Liver (tissue), 8 donors: ENCODE measurements at regions not wholly inside any gene's neighbourhood (a gene's known extent, or its start where the extent isn't known, plus 50 kb on each side); places are given as distances from the start of the nearest gene placed in this dataset.

ENCODE experiments used
- DNase-seq: peaks from one replicate; pipeline ENCODE4 v3.0.0-alpha.2; 2017; ENCODE audit warnings: low spot score
- H3K27ac ChIP-seq, 2 donors: one replicate each; pipeline ENCODE4 v1.7.0; 2013; ENCODE audit warnings: inconsistent platforms in 2 of 2, low read length in 2 of 2, control low read depth in 1 of 2, low read depth in 1 of 2, mild to moderate bottlenecking in 1 of 2
- H3K27me3 ChIP-seq, 4 donors: one replicate each; pipeline versions ENCODE4 v1.6.1 to v1.7.0; 2013; ENCODE audit warnings: low read length in 3 of 4, inconsistent platforms in 1 of 4, mild to moderate bottlenecking in 1 of 4, moderate library complexity in 1 of 4; ENCODE audit not compliant: control insufficient read depth in 4 of 4, insufficient read depth in 4 of 4
- H3K36me3 ChIP-seq, 4 donors: one replicate each; pipeline versions ENCODE4 v1.6.1 to v1.7.0; 2013; ENCODE audit warnings: low read length in 3 of 4, mild to moderate bottlenecking in 3 of 4, low read depth in 1 of 4, moderate library complexity in 1 of 4; ENCODE audit not compliant: control insufficient read depth in 4 of 4, insufficient read depth in 3 of 4
- H3K4me1 ChIP-seq, 4 donors: one replicate each; pipeline versions ENCODE4 v1.6.1 to v1.7.0; 2013; ENCODE audit warnings: low read length in 3 of 4, mild to moderate bottlenecking in 3 of 4, moderate library complexity in 1 of 4; ENCODE audit not compliant: control insufficient read depth in 4 of 4, insufficient read depth in 4 of 4
- H3K4me3 ChIP-seq, 3 donors: one replicate each; pipeline versions ENCODE4 v1.6.1 to v1.7.0; 2013; ENCODE audit warnings: low read length in 3 of 3, control low read depth in 1 of 3, low read depth in 1 of 3, mild to moderate bottlenecking in 1 of 3
- H3K9ac ChIP-seq, 2 donors: one replicate each; pipeline ENCODE4 v1.7.0; 2013; ENCODE audit warnings: low read length in 2 of 2, mild to moderate bottlenecking in 2 of 2, moderate library complexity in 2 of 2, control low read depth in 1 of 2, low read depth in 1 of 2
- H3K9me3 ChIP-seq, 4 donors: one replicate each; pipeline versions ENCODE4 v1.6.1 to v1.7.0; 2013; ENCODE audit warnings: low read length in 3 of 4; ENCODE audit not compliant: control insufficient read depth in 4 of 4
- EGR1 ChIP-seq, 2 donors: IDR thresholded peaks; 2 replicates each; pipeline ENCODE4 v1.6.1; 2016 to 2018; ENCODE audit warnings: antibody characterized with exemption in 2 of 2, low read depth in 2 of 2
- FOXA1 ChIP-seq: IDR thresholded peaks from 2 replicates; pipeline ENCODE4 v1.6.1; 2016; ENCODE audit warnings: antibody characterized with exemption
- FOXA2 ChIP-seq: IDR thresholded peaks from 2 replicates; pipeline ENCODE4 v1.6.1; 2016; ENCODE audit warnings: antibody characterized with exemption
- GABPA ChIP-seq, 2 donors: IDR thresholded peaks in 1 of 2; conservative IDR thresholded peaks in 1 of 2; 2 replicates each; pipeline ENCODE4 v1.6.1; 2016; ENCODE audit warnings: antibody characterized with exemption in 2 of 2, mild to moderate bottlenecking in 1 of 2, moderate library complexity in 1 of 2
- HNF4A ChIP-seq, 2 donors: conservative IDR thresholded peaks; 2 replicates each; pipeline ENCODE4 v1.6.1; 2016; ENCODE audit warnings: antibody characterized with exemption in 2 of 2, mild to moderate bottlenecking in 2 of 2
- HNF4G ChIP-seq: IDR thresholded peaks from 2 replicates; pipeline ENCODE4 v1.6.1; 2016; ENCODE audit warnings: antibody characterized with exemption
- JUND ChIP-seq, 2 donors: IDR thresholded peaks; 2 replicates each; pipeline ENCODE4 v1.6.1; 2016; ENCODE audit warnings: antibody characterized with exemption in 2 of 2
- NR2F2 ChIP-seq: IDR thresholded peaks from 2 replicates; pipeline ENCODE4 v1.6.1; 2016; ENCODE audit warnings: antibody characterized with exemption
- RAD21 ChIP-seq, 2 donors: IDR thresholded peaks; 2 replicates each; pipeline ENCODE4 v1.6.1; 2016; ENCODE audit warnings: antibody characterized with exemption in 2 of 2, mild to moderate bottlenecking in 2 of 2
- RXRA ChIP-seq, 2 donors: IDR thresholded peaks; 2 replicates each; pipeline ENCODE4 v1.6.1; 2017 to 2018; ENCODE audit warnings: antibody characterized with exemption in 2 of 2, mild to moderate bottlenecking in 1 of 2
- SP1 ChIP-seq: IDR thresholded peaks from 2 replicates; pipeline ENCODE4 v1.6.1; 2018; ENCODE audit warnings: antibody characterized with exemption, mild to moderate bottlenecking
- TAF1 ChIP-seq: conservative IDR thresholded peaks from 2 replicates; pipeline ENCODE4 v1.6.1; 2016; ENCODE audit warnings: antibody characterized with exemption, mild to moderate bottlenecking
- YY1 ChIP-seq: IDR thresholded peaks from 2 replicates; pipeline ENCODE4 v1.6.1; 2016; ENCODE audit warnings: antibody characterized with exemption, mild to moderate bottlenecking
- WGBS: extraction: QIAGEN DNeasy Blood & Tissue Kit; methylation state at CpG from one replicate; pipeline ENCODE4 v1.1.7; 2013; 5-methylcytosine and 5-hydroxymethylcytosine counted together
- TF ChIP-seq, protein P1 (sequence below): IDR thresholded peaks from 2 replicates; pipeline ENCODE4 v1.6.1; 2016; ENCODE audit warnings: antibody characterized with exemption, mild to moderate bottlenecking
- TF ChIP-seq, protein P2 (sequence below): fragments of 150-350 bp; IDR thresholded peaks from 2 replicates; pipeline ENCODE4 v1.5.1; 2017; ENCODE audit warnings: improper control_type of control experiment, low read depth, low read length; ENCODE audit not compliant: missing input control
- TF ChIP-seq, protein P3 (sequence below): IDR thresholded peaks from 2 replicates; pipeline ENCODE4 v1.6.1; 2016; ENCODE audit warnings: antibody characterized with exemption
- TF ChIP-seq, protein P4 (sequence below): IDR thresholded peaks from 2 replicates; pipeline ENCODE4 v1.6.1; 2016; ENCODE audit warnings: antibody characterized with exemption
- TF ChIP-seq, protein P5 (sequence below): IDR thresholded peaks from 2 replicates; pipeline ENCODE4 v1.6.1; 2016; ENCODE audit warnings: antibody characterized with exemption
- donor health status: healthy.
- donor health status: healthy.
- donor health status: healthy.
- donor health status: healthy.
- donor health status: healthy.

DNA sequence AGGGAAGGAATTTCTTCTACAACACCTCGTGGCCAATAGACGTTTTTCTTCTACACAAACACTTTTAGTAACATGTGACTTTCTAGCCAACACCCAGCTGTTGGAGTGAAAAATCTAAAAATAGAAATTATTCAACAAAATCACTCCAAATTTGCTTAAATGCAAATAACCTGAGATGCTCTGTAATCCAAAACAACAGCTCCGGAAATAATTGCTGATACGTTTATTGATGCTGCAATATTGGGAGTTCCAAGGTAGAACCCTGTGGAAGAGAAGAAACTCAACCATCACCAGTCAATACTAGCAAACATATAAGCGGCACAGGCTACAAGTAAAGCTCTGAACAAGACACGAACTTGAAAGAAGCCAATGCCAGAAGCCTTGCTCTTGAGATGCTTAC is 230.6 kb downstream of the ALDH8A1 start:
- Histone ChIP-seq H3K4me1 (no peaks in the 10 kb centered on the region), H3K36me3 (no peaks in the 10 kb centered on the region), H3K9me3 (no peaks in the 10 kb centered on the region), H3K4me3 (no peak overlapping the region), H3K27ac (peak overlapping the region in 1 of 2 donors; percentile 31), H3K27me3 (no peaks in the 10 kb centered on the region), H3K9ac (no peak overlapping the region)
- WGBS: 77% methylated on average over 6 of the region's 6 CpGs
- TF ChIP-seq NR2F2: no peak
- TF ChIP-seq YY1: no peak
- TF ChIP-seq SP1: no peak
- no peak for TF ChIP-seq HNF4A (conservative IDR thresholded peaks at IDR 0.05)
- TF ChIP-seq, protein P1, sequence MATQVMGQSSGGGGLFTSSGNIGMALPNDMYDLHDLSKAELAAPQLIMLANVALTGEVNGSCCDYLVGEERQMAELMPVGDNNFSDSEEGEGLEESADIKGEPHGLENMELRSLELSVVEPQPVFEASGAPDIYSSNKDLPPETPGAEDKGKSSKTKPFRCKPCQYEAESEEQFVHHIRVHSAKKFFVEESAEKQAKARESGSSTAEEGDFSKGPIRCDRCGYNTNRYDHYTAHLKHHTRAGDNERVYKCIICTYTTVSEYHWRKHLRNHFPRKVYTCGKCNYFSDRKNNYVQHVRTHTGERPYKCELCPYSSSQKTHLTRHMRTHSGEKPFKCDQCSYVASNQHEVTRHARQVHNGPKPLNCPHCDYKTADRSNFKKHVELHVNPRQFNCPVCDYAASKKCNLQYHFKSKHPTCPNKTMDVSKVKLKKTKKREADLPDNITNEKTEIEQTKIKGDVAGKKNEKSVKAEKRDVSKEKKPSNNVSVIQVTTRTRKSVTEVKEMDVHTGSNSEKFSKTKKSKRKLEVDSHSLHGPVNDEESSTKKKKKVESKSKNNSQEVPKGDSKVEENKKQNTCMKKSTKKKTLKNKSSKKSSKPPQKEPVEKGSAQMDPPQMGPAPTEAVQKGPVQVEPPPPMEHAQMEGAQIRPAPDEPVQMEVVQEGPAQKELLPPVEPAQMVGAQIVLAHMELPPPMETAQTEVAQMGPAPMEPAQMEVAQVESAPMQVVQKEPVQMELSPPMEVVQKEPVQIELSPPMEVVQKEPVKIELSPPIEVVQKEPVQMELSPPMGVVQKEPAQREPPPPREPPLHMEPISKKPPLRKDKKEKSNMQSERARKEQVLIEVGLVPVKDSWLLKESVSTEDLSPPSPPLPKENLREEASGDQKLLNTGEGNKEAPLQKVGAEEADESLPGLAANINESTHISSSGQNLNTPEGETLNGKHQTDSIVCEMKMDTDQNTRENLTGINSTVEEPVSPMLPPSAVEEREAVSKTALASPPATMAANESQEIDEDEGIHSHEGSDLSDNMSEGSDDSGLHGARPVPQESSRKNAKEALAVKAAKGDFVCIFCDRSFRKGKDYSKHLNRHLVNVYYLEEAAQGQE: no peak
- TF ChIP-seq FOXA1: no peak
- no peak for TF ChIP-seq JUND (IDR thresholded peaks at IDR 0.05)
- TF ChIP-seq, protein P2, sequence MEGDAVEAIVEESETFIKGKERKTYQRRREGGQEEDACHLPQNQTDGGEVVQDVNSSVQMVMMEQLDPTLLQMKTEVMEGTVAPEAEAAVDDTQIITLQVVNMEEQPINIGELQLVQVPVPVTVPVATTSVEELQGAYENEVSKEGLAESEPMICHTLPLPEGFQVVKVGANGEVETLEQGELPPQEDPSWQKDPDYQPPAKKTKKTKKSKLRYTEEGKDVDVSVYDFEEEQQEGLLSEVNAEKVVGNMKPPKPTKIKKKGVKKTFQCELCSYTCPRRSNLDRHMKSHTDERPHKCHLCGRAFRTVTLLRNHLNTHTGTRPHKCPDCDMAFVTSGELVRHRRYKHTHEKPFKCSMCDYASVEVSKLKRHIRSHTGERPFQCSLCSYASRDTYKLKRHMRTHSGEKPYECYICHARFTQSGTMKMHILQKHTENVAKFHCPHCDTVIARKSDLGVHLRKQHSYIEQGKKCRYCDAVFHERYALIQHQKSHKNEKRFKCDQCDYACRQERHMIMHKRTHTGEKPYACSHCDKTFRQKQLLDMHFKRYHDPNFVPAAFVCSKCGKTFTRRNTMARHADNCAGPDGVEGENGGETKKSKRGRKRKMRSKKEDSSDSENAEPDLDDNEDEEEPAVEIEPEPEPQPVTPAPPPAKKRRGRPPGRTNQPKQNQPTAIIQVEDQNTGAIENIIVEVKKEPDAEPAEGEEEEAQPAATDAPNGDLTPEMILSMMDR: no peak
- no peak for TF ChIP-seq RXRA (IDR thresholded peaks at IDR 0.05)
- TF ChIP-seq FOXA2: no peak
- no peak for TF ChIP-seq RAD21 (IDR thresholded peaks at IDR 0.05)
- no peak for TF ChIP-seq HNF4G
- TF ChIP-seq, protein P3, sequence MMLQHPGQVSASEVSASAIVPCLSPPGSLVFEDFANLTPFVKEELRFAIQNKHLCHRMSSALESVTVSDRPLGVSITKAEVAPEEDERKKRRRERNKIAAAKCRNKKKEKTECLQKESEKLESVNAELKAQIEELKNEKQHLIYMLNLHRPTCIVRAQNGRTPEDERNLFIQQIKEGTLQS: no peak
- no peak for TF ChIP-seq EGR1 (IDR thresholded peaks at IDR 0.05; ENCODE audit: low read depth in 2 of 2)
- TF ChIP-seq, protein P4, sequence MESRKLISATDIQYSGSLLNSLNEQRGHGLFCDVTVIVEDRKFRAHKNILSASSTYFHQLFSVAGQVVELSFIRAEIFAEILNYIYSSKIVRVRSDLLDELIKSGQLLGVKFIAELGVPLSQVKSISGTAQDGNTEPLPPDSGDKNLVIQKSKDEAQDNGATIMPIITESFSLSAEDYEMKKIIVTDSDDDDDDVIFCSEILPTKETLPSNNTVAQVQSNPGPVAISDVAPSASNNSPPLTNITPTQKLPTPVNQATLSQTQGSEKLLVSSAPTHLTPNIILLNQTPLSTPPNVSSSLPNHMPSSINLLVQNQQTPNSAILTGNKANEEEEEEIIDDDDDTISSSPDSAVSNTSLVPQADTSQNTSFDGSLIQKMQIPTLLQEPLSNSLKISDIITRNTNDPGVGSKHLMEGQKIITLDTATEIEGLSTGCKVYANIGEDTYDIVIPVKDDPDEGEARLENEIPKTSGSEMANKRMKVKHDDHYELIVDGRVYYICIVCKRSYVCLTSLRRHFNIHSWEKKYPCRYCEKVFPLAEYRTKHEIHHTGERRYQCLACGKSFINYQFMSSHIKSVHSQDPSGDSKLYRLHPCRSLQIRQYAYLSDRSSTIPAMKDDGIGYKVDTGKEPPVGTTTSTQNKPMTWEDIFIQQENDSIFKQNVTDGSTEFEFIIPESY: no peak
- TF ChIP-seq GABPA (IDR thresholded peaks at IDR 0.05 in 1 of 2, conservative IDR thresholded peaks at IDR 0.05 in 1 of 2): no peak
- TF ChIP-seq, protein P5, sequence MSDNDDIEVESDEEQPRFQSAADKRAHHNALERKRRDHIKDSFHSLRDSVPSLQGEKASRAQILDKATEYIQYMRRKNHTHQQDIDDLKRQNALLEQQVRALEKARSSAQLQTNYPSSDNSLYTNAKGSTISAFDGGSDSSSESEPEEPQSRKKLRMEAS: no peak
- no peak for TF ChIP-seq TAF1
- no peak for DNase-seq

DNA sequence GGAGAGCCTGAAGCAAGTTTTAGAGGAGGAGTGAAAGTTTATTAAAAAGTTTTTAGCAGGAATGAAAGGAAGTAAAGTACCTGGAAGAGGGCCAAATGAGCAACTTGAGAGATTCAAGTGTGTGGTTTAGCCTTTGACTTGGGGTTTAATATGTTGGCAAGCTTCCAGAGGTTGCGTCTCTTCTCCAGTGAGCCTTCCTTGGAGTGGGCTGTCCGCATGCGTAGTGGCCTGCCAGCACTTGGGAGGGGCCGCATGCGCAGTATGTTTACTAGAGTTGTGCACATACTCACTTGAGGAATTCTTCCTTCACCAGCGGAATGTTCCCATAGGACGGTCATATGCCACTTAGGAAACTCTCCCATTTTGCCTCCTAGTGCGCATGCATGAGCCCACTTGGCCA is 235.2 kb downstream of the ALDH8A1 start:
- H3K27me3 ChIP-seq: no peaks in the 10 kb centered on the region
- H3K4me3 ChIP-seq: no peak overlapping the region
- H3K9me3 ChIP-seq: no peaks in the 10 kb centered on the region
- TF ChIP-seq EGR1 (IDR thresholded peaks at IDR 0.05; ENCODE audit: low read depth in 2 of 2) (no peak), FOXA1 (no peak), RAD21 (IDR thresholded peaks at IDR 0.05) (no peak)
- H3K27ac ChIP-seq: no peak overlapping the region
- WGBS: 89% methylated on average over 8 of the region's 8 CpGs
- no peak for DNase-seq
- H3K4me1 ChIP-seq: no peaks in the 10 kb centered on the region
- H3K9ac ChIP-seq: no peak overlapping the region
- H3K36me3 ChIP-seq: no peaks in the 10 kb centered on the region
